ENCODE measurements at regions not wholly inside any gene's neighbourhood (a gene's known extent, or its start where the extent isn't known, plus 50 kb on each side); places are given as distances from the start of the nearest gene placed in this dataset.

DNA sequence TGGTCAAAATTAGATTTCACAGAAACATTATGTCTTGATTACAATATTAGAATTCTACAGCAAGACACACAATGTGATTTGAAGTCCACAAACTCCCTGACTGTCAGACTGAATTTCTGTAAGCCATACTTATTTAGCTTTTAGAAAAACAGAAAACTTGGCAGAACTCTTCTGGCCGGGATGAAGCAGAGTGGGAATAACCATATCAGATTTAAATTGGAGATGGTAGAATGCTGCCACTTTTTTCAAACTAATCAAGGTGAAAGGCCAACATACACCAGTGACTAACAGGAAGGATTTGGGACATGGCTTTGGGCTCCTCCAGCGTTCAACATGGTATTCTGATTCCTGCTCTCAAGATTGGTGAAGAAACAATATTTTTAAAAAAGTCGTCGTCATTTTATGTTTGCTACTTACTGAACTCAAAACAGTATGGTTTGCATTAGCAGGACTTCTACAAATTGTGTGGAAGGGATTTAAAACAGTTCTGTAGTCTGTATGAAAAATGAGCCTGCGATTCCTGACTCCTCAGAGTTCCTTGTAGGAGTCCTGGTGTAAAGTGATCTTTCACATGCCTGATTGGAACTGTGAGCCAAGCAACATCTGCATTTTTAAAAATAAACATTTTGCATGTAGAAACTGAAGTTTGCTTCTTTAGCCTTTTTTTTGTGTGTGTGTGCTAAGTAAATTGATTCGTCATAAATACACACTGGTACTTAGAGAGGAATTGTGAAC lies 297.9 kb upstream of the SOX4 start:
- Histone ChIP-seq H3K9me3 (ENCODE audit: control insufficient read depth in 1 of 2, insufficient read depth in 1 of 2, low read length in 2 of 2) (peaks cover 0 to under 1% of the 10 kb centered on the region in 2 experiments), H3K4me3 (ENCODE audit: low read length) (no peak overlapping the region), H3K36me3 (ENCODE audit: insufficient read depth, low read length) (no peaks in the 10 kb centered on the region), H3K4me1 (ENCODE audit: insufficient read depth, low read length) (no peaks in the 10 kb centered on the region), H3K27ac (ENCODE audit: low read depth in 1 of 2, low read length in 2 of 2) (no peak overlapping the region), H3K27me3 (ENCODE audit: control insufficient read depth in 1 of 2, insufficient read depth in 2 of 2, low read length in 2 of 2) (peaks cover 0 to 4% of the 10 kb centered on the region in 2 experiments)
- Mint-ChIP-seq H3K9me3 (no peaks in the 10 kb centered on the region), H3K27me3 (peaks cover 10% of the 10 kb centered on the region), H3K27ac (no peak overlapping the region), H3K4me3 (no peak overlapping the region), H3K4me1 (ENCODE audit: low read depth) (no peaks in the 10 kb centered on the region), H3K36me3 (ENCODE audit: low read depth) (no peaks in the 10 kb centered on the region)
- no peak for ATAC-seq (ENCODE audit: poor library complexity)
- TF ChIP-seq, protein P1, sequence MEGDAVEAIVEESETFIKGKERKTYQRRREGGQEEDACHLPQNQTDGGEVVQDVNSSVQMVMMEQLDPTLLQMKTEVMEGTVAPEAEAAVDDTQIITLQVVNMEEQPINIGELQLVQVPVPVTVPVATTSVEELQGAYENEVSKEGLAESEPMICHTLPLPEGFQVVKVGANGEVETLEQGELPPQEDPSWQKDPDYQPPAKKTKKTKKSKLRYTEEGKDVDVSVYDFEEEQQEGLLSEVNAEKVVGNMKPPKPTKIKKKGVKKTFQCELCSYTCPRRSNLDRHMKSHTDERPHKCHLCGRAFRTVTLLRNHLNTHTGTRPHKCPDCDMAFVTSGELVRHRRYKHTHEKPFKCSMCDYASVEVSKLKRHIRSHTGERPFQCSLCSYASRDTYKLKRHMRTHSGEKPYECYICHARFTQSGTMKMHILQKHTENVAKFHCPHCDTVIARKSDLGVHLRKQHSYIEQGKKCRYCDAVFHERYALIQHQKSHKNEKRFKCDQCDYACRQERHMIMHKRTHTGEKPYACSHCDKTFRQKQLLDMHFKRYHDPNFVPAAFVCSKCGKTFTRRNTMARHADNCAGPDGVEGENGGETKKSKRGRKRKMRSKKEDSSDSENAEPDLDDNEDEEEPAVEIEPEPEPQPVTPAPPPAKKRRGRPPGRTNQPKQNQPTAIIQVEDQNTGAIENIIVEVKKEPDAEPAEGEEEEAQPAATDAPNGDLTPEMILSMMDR (IDR thresholded peaks at IDR 0.05), result no peak
- POLR2A ChIA-PET, result no interaction called here
- intact Hi-C loops (cut with DNase I, micrococcal nuclease), result no loop called here
- DNase-seq, result no peak
- CTCF ChIA-PET, result no interaction called here

DNA sequence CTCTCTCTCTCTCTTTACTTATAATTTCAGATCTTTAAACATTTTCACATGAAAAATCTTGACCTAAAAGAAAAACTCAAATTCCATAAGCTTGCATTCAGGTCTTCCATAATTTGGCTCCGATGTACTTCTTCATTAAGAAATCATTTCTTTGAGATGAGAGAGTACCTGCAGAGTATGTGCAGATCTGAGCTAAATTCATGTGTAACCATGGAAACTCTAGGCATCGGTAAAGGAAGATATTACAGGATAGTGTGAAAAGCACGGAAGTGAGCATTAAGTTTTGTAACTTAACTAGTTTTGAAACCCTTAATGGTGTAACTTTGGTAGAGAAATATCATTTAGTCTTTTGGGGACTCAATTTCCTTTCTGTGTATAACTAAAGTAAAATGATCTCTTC lies 295.9 kb upstream of the SOX4 start:
- Histone ChIP-seq H3K4me1 (ENCODE audit: insufficient read depth, low read length) (no peaks in the 10 kb centered on the region), H3K4me3 (ENCODE audit: low read length) (no peak overlapping the region), H3K9me3 (ENCODE audit: control insufficient read depth in 1 of 2, insufficient read depth in 1 of 2, low read length in 2 of 2) (peaks cover 0 to 8% of the 10 kb centered on the region in 2 experiments), H3K36me3 (ENCODE audit: insufficient read depth, low read length) (no peaks in the 10 kb centered on the region), H3K27me3 (ENCODE audit: control insufficient read depth in 1 of 2, insufficient read depth in 2 of 2, low read length in 2 of 2) (peaks cover 0 to 4% of the 10 kb centered on the region in 2 experiments), H3K27ac (ENCODE audit: low read depth in 1 of 2, low read length in 2 of 2) (no peak overlapping the region)
- ATAC-seq (ENCODE audit: poor library complexity), result no peak
- TF ChIP-seq, protein P1 (IDR thresholded peaks at IDR 0.05), result no peak
- Mint-ChIP-seq H3K27ac (no peak overlapping the region), H3K4me3 (no peak overlapping the region), H3K9me3 (no peaks in the 10 kb centered on the region), H3K36me3 (ENCODE audit: low read depth) (no peaks in the 10 kb centered on the region), H3K4me1 (ENCODE audit: low read depth) (no peaks in the 10 kb centered on the region), H3K27me3 (peaks cover 10% of the 10 kb centered on the region)
- CTCF ChIA-PET, result no interaction called here
- POLR2A ChIA-PET, result no interaction called here
- no peak for DNase-seq
- intact Hi-C loops (cut with DNase I, micrococcal nuclease), result no loop called here

DNA sequence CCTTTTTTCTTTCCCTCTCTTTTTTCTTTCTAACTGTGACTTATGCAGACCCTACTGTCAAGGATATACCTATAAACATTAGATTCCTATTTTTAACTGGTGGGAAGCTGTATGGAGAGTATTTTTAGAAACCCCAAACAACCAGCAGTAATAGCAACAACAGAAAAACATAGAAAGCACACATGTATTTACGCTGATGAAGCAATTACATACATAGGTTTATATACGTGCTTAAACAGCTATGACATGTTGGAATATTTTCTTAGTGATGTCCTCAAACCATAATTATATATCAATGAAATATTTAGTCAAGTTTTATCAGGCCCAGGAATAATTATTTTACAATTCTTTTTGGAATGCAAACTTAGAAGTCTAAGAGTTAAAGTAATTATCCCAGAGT lies 294.3 kb upstream of the SOX4 start:
- CTCF ChIA-PET, result no interaction called here
- TF ChIP-seq, protein P1 (IDR thresholded peaks at IDR 0.05), result no peak
- H3K27ac ChIP-seq (ENCODE audit: low read depth in 1 of 2, low read length in 2 of 2), result no peak overlapping the region
- no peak for ATAC-seq (ENCODE audit: poor library complexity)
- H3K36me3 Mint-ChIP-seq (ENCODE audit: low read depth), result no peaks in the 10 kb centered on the region
- no peaks in the 10 kb centered on the region for H3K4me1 Mint-ChIP-seq (ENCODE audit: low read depth)
- intact Hi-C loops (cut with DNase I, micrococcal nuclease), result no loop called here
- peaks cover 0 to 4% of the 10 kb centered on the region in 2 experiments for H3K27me3 ChIP-seq (ENCODE audit: control insufficient read depth in 1 of 2, insufficient read depth in 2 of 2, low read length in 2 of 2)
- no peak overlapping the region for H3K27ac Mint-ChIP-seq
- POLR2A ChIA-PET, result no interaction called here
- peaks cover 10% of the 10 kb centered on the region for H3K27me3 Mint-ChIP-seq
- H3K9me3 ChIP-seq (ENCODE audit: control insufficient read depth in 1 of 2, insufficient read depth in 1 of 2, low read length in 2 of 2), result peaks cover 0 to 8% of the 10 kb centered on the region in 2 experiments
- DNase-seq, result no peak
- no peaks in the 10 kb centered on the region for H3K36me3 ChIP-seq (ENCODE audit: insufficient read depth, low read length)
- H3K4me3 ChIP-seq (ENCODE audit: low read length), result no peak overlapping the region
- no peaks in the 10 kb centered on the region for H3K9me3 Mint-ChIP-seq
- H3K4me3 Mint-ChIP-seq, result no peak overlapping the region
- H3K4me1 ChIP-seq (ENCODE audit: insufficient read depth, low read length), result no peaks in the 10 kb centered on the region

Data from CD4-positive, alpha-beta T cell (primary cell).